ENCODE measurements at regions not wholly inside any gene's neighbourhood (a gene's known extent, or its start where the extent isn't known, plus 50 kb on each side); places are given as distances from the start of the nearest gene placed in this dataset.

- no peaks in the 10 kb centered on the region for H3K36me3 ChIP-seq (ENCODE audit: insufficient read depth, low read length)
- no peak overlapping the region for H3K27ac ChIP-seq (ENCODE audit: low read depth, low read length)
- peaks cover 9% of the 10 kb centered on the region for H3K4me1 ChIP-seq (ENCODE audit: insufficient read depth, low read length)
- H3K27me3 ChIP-seq (ENCODE audit: control insufficient read depth in 1 of 2, insufficient read depth in 2 of 2, low read length in 2 of 2), result no peaks in the 10 kb centered on the region
- H3K4me3 ChIP-seq (ENCODE audit: low read depth in 1 of 2, low read length in 2 of 2), result no peak overlapping the region
- no peaks in the 10 kb centered on the region for H3K9me3 ChIP-seq (ENCODE audit: low read length)
- no peak overlapping the region for H3K9ac ChIP-seq (ENCODE audit: low read length)
Observed at GRCh38 chr22:27641049-27641795, 160.3 kb downstream of the MN1 start.

- H3K27ac ChIP-seq (ENCODE audit: low read depth, low read length), result no peak overlapping the region
- no peak overlapping the region for H3K9ac ChIP-seq (ENCODE audit: low read length)
- peaks cover 9% of the 10 kb centered on the region for H3K4me1 ChIP-seq (ENCODE audit: insufficient read depth, low read length)
- no peaks in the 10 kb centered on the region for H3K36me3 ChIP-seq (ENCODE audit: insufficient read depth, low read length)
- no peaks in the 10 kb centered on the region for H3K9me3 ChIP-seq (ENCODE audit: low read length)
- no peak overlapping the region for H3K4me3 ChIP-seq (ENCODE audit: low read depth in 1 of 2, low read length in 2 of 2)
- H3K27me3 ChIP-seq (ENCODE audit: control insufficient read depth in 1 of 2, insufficient read depth in 2 of 2, low read length in 2 of 2), result no peaks in the 10 kb centered on the region
Observed at GRCh38 chr22:27642104-27642800, 159.3 kb downstream of the MN1 start.

GRCh38 chr22:27643907-27644306 is 157.6 kb downstream of the MN1 start:
- Histone ChIP-seq H3K4me3 (ENCODE audit: low read depth in 1 of 2, low read length in 2 of 2) (no peak overlapping the region), H3K36me3 (ENCODE audit: insufficient read depth, low read length) (no peaks in the 10 kb centered on the region), H3K27ac (ENCODE audit: low read depth, low read length) (no peak overlapping the region), H3K27me3 (ENCODE audit: control insufficient read depth in 1 of 2, insufficient read depth in 2 of 2, low read length in 2 of 2) (no peaks in the 10 kb centered on the region), H3K9ac (ENCODE audit: low read length) (no peak overlapping the region), H3K4me1 (ENCODE audit: insufficient read depth, low read length) (peaks cover 9% of the 10 kb centered on the region), H3K9me3 (ENCODE audit: low read length) (no peaks in the 10 kb centered on the region)

GRCh38 chr22:27644566-27644965 is 157.0 kb downstream of the MN1 start:
- H3K27me3 ChIP-seq (ENCODE audit: control insufficient read depth in 1 of 2, insufficient read depth in 2 of 2, low read length in 2 of 2), result no peaks in the 10 kb centered on the region
- no peak overlapping the region for H3K27ac ChIP-seq (ENCODE audit: low read depth, low read length)

GRCh38 chr22:27647540-27647939 is 154.0 kb downstream of the MN1 start:
- no peaks in the 10 kb centered on the region for H3K9me3 ChIP-seq (ENCODE audit: low read length)
- H3K27ac ChIP-seq (ENCODE audit: low read depth, low read length), result no peak overlapping the region
- H3K36me3 ChIP-seq (ENCODE audit: insufficient read depth, low read length), result no peaks in the 10 kb centered on the region
- no peak overlapping the region for H3K4me3 ChIP-seq (ENCODE audit: low read depth in 1 of 2, low read length in 2 of 2)
- peaks cover 12% of the 10 kb centered on the region for H3K4me1 ChIP-seq (ENCODE audit: insufficient read depth, low read length)
- no peaks in the 10 kb centered on the region for H3K27me3 ChIP-seq (ENCODE audit: control insufficient read depth in 1 of 2, insufficient read depth in 2 of 2, low read length in 2 of 2)
- no peak overlapping the region for H3K9ac ChIP-seq (ENCODE audit: low read length)

More at GRCh38 chr22:27644566-27644965, 157.0 kb downstream of the MN1 start:
- peaks cover 9% of the 10 kb centered on the region for H3K4me1 ChIP-seq (ENCODE audit: insufficient read depth, low read length)
- no peaks in the 10 kb centered on the region for H3K9me3 ChIP-seq (ENCODE audit: low read length)
- H3K36me3 ChIP-seq (ENCODE audit: insufficient read depth, low read length), result no peaks in the 10 kb centered on the region
- no peak overlapping the region for H3K9ac ChIP-seq (ENCODE audit: low read length)
- H3K4me3 ChIP-seq (ENCODE audit: low read depth in 1 of 2, low read length in 2 of 2), result no peak overlapping the region

- H3K27me3 ChIP-seq (ENCODE audit: control insufficient read depth in 1 of 2, insufficient read depth in 2 of 2, low read length in 2 of 2), result no peaks in the 10 kb centered on the region
- H3K9ac ChIP-seq (ENCODE audit: low read length), result no peak overlapping the region
- peaks cover 12% of the 10 kb centered on the region for H3K4me1 ChIP-seq (ENCODE audit: insufficient read depth, low read length)
- no peaks in the 10 kb centered on the region for H3K36me3 ChIP-seq (ENCODE audit: insufficient read depth, low read length)
- no peak overlapping the region for H3K27ac ChIP-seq (ENCODE audit: low read depth, low read length)
- no peak overlapping the region for H3K4me3 ChIP-seq (ENCODE audit: low read depth in 1 of 2, low read length in 2 of 2)
- no peaks in the 10 kb centered on the region for H3K9me3 ChIP-seq (ENCODE audit: low read length)
Observed at GRCh38 chr22:27648074-27648473, 153.5 kb downstream of the MN1 start.

- Histone ChIP-seq H3K9ac (ENCODE audit: low read length) (no peak overlapping the region), H3K36me3 (ENCODE audit: insufficient read depth, low read length) (no peaks in the 10 kb centered on the region), H3K27me3 (ENCODE audit: control insufficient read depth in 1 of 2, insufficient read depth in 2 of 2, low read length in 2 of 2) (no peaks in the 10 kb centered on the region), H3K4me1 (ENCODE audit: insufficient read depth, low read length) (peaks cover 12% of the 10 kb centered on the region), H3K9me3 (ENCODE audit: low read length) (no peaks in the 10 kb centered on the region), H3K4me3 (ENCODE audit: low read depth in 1 of 2, low read length in 2 of 2) (no peak overlapping the region), H3K27ac (ENCODE audit: low read depth, low read length) (no peak overlapping the region)
Observed at GRCh38 chr22:27648853-27649252, 152.7 kb downstream of the MN1 start.

- H3K4me3 ChIP-seq (ENCODE audit: low read depth in 1 of 2, low read length in 2 of 2), result no peak overlapping the region
- no peaks in the 10 kb centered on the region for H3K9me3 ChIP-seq (ENCODE audit: low read length)
- no peak overlapping the region for H3K27ac ChIP-seq (ENCODE audit: low read depth, low read length)
- H3K36me3 ChIP-seq (ENCODE audit: insufficient read depth, low read length), result no peaks in the 10 kb centered on the region
- no peak overlapping the region for H3K9ac ChIP-seq (ENCODE audit: low read length)
- no peaks in the 10 kb centered on the region for H3K27me3 ChIP-seq (ENCODE audit: control insufficient read depth in 1 of 2, insufficient read depth in 2 of 2, low read length in 2 of 2)
- peaks cover 12% of the 10 kb centered on the region for H3K4me1 ChIP-seq (ENCODE audit: insufficient read depth, low read length)
Observed at GRCh38 chr22:27650572-27650971, 151.0 kb downstream of the MN1 start.

- H3K4me3 ChIP-seq (ENCODE audit: low read depth in 1 of 2, low read length in 2 of 2), result no peak overlapping the region
- no peak overlapping the region for H3K27ac ChIP-seq (ENCODE audit: low read depth, low read length)
- no peaks in the 10 kb centered on the region for H3K36me3 ChIP-seq (ENCODE audit: insufficient read depth, low read length)
- H3K4me1 ChIP-seq (ENCODE audit: insufficient read depth, low read length), result peaks cover 12% of the 10 kb centered on the region
- no peaks in the 10 kb centered on the region for H3K27me3 ChIP-seq (ENCODE audit: control insufficient read depth in 1 of 2, insufficient read depth in 2 of 2, low read length in 2 of 2)
- H3K9ac ChIP-seq (ENCODE audit: low read length), result no peak overlapping the region
- no peaks in the 10 kb centered on the region for H3K9me3 ChIP-seq (ENCODE audit: low read length)
Observed at GRCh38 chr22:27650985-27651384, 150.6 kb downstream of the MN1 start.

- no peak overlapping the region for H3K4me3 ChIP-seq (ENCODE audit: low read depth in 1 of 2, low read length in 2 of 2)
- no peaks in the 10 kb centered on the region for H3K9me3 ChIP-seq (ENCODE audit: low read length)
- peaks cover 12% of the 10 kb centered on the region for H3K4me1 ChIP-seq (ENCODE audit: insufficient read depth, low read length)
- no peaks in the 10 kb centered on the region for H3K36me3 ChIP-seq (ENCODE audit: insufficient read depth, low read length)
- H3K27ac ChIP-seq (ENCODE audit: low read depth, low read length), result no peak overlapping the region
- H3K9ac ChIP-seq (ENCODE audit: low read length), result no peak overlapping the region
- H3K27me3 ChIP-seq (ENCODE audit: control insufficient read depth in 1 of 2, insufficient read depth in 2 of 2, low read length in 2 of 2), result no peaks in the 10 kb centered on the region
Observed at GRCh38 chr22:27651486-27651885, 150.1 kb downstream of the MN1 start.

GRCh38 chr22:27654546-27655445 is 146.8 kb downstream of the MN1 start:
- H3K9me3 ChIP-seq (ENCODE audit: low read length), result no peaks in the 10 kb centered on the region
- no peaks in the 10 kb centered on the region for H3K36me3 ChIP-seq (ENCODE audit: insufficient read depth, low read length)
- H3K4me1 ChIP-seq (ENCODE audit: insufficient read depth, low read length), result peaks cover 12% of the 10 kb centered on the region
- H3K27ac ChIP-seq (ENCODE audit: low read depth, low read length), result no peak overlapping the region
- H3K4me3 ChIP-seq (ENCODE audit: low read depth in 1 of 2, low read length in 2 of 2), result no peak overlapping the region
- H3K27me3 ChIP-seq (ENCODE audit: control insufficient read depth in 1 of 2, insufficient read depth in 2 of 2, low read length in 2 of 2), result no peaks in the 10 kb centered on the region
- H3K9ac ChIP-seq (ENCODE audit: low read length), result no peak overlapping the region

Data from muscle layer of colon (tissue), 2 donors.